Stimulated activated CD4-positive, alpha-beta T cell treated with anti-CD3 and anti-CD28 coated beads, Interleukin-12 subunit alpha, Interleukin-12 subunit beta, amount 100 ng/mL, for 4 hours (primary cell): ENCODE measurements at regions not wholly inside any gene's neighbourhood (a gene's known extent, or its start where the extent isn't known, plus 50 kb on each side); places are given as distances from the start of the nearest gene placed in this dataset.
"Not testable (repeated sequence)": the region's sequence is repeated elsewhere in the genome, so short reads cannot be mapped to it uniquely, and the experiment has no call there.

Experiments used
- DNase-seq: peaks from one replicate; pipeline ENCODE4 v3.0.0-alpha.2; 2020

GRCh38 chr11:128151780-128152179 is 435.6 kb downstream of the ETS1 start:
- no peak for DNase-seq

DNA sequence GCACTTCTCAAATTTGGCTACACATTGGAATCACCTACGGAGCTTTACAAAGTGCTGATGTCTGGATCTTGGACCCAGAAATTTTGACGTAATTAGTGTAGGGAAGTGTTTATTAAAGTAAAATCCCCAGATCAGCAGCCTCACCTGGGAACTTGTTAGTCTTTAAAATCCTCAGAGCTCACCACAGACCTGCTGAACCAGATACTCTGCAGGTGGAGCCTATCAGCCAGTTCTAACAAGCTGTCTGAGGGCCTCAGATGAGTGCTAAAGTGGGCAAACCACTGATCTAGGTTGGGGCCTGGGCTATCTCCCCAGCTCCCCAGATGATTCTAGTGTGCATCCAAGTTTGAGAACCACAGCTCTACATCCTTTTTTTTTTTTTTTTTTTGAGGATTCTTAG is 436.0 kb downstream of the ETS1 start:
- DNase-seq: no peak

GRCh38 chr11:128148208-128148607 is 439.1 kb downstream of the ETS1 start:
- no peak for DNase-seq

DNA sequence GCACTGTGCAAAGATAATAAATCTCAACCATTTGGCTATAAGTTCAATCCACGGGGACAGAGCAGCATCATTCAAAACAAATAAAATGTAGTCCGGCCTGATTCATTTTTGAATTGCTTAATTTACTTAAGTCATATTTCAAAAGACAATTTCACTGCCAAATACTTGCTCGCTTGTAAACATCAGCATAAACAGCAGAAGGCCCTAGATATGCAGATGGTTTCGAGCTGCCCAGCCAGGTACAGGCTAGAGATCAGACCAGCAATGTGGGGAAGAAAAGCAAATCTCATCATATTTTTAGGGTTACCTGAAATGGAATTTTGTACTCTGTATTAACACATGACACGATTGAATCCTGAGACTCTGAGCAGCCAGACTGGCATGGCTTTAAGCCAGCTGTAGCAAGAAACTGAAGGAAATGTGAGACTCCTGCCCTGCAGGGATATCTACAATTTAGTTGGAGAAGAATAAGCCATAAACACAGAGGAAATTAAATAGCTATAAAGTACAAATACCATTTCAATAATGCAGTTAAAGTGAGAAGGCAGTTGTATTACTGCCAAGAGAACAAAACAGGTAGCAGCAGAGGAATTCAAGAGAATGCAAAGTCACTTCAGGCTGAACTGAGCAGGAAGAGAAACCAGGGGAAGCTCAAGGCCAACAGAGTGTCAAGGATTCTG is 440.3 kb downstream of the ETS1 start:
- DNase-seq: no peak

DNA sequence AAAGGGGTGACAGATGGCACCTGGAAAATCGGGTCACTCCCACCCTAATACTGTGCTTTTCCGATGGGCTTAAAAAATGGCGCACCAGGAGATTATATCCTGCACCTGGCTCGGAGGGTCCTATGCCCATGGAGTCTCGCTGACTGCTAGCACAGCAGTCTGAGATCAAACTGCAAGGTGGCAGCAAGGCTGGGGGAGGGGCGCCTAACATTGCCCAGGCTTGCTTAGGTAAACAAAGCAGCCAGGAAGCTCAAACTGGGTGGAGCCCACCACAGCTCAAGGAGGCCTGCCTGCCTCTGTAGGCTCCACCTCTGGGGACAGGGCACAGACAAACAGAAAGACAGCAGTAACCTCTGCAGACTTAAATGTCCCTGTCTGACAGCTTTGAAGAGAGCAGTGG is 447.1 kb downstream of the ETS1 start:
- not testable (repeated sequence) for DNase-seq

DNA sequence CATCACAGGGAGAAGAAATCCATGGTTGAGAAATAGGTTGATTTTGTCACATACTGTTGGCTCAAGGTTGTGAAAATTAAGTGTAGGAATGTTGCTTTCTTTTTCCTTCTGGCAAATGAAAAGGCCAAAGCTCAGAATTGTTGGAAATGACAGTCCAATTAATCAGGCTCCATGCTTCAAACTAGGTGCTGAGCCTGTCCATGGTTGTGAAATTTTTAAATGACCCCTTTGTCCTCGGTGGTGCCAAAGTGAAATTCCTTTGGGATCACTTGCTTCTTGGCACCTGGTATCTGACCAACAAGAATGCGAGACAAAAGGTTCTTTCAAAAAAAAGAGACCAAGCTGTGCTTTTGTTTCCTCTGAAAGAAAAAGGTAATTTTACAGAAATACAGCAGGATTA is 451.9 kb downstream of the ETS1 start:
- DNase-seq: no peak

GRCh38 chr11:128133501-128133900 is 453.9 kb downstream of the ETS1 start:
- DNase-seq: no peak

DNA sequence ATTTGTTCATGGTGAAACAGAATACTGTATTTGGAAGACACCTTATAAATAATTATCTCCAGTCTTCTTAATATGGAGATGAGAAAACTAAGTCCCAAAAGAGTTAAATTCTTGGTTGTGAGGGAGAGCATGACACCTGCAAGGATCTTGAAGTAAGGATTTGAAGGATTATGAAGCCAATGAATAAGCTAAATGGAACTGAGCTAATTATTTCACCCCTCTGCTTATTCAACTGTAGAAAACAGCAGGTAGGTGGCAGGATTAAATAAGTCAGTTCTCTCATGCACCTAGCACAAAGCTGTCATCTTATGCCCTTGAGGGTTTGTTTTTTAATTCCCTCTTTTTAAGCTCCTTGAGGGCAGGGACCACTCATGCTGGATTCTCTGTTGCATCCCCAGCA is 457.3 kb downstream of the ETS1 start:
- DNase-seq: no peak

GRCh38 chr11:128125723-128126122 is 461.6 kb downstream of the ETS1 start:
- no peak for DNase-seq

DNA sequence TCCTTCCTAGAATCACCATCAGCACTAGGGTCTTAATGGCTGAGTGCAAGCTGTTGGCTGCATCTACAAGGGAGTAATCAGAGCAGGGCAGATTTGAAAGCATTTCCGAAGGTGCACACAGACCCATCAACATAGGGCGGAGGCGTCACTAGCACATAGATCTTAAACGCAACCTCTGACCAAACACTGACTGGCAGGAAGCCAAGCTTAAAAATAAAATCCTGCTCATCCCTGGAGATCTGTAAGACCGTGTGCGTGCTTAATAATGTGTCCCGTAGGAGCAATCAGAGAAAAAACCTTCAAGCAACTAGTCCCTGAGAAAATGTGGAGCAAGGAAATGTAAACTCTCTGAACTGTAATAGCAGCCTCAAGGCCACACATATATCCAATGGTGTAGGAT is 470.5 kb downstream of the ETS1 start:
- DNase-seq: no peak

- no peak for DNase-seq
Measured at GRCh38 chr11:128116447-128116846, 470.9 kb downstream of the ETS1 start.

- no peak for DNase-seq
Measured at GRCh38 chr11:128105950-128106349, 481.4 kb downstream of the ETS1 start.

- no peak for DNase-seq
Measured at GRCh38 chr11:128105511-128105910, 481.8 kb downstream of the ETS1 start.

GRCh38 chr11:128103278-128103873 is 484.0 kb downstream of the ETS1 start:
- no peak for DNase-seq

- no peak for DNase-seq
Measured at GRCh38 chr11:128098781-128099180, 488.6 kb downstream of the ETS1 start.

DNA sequence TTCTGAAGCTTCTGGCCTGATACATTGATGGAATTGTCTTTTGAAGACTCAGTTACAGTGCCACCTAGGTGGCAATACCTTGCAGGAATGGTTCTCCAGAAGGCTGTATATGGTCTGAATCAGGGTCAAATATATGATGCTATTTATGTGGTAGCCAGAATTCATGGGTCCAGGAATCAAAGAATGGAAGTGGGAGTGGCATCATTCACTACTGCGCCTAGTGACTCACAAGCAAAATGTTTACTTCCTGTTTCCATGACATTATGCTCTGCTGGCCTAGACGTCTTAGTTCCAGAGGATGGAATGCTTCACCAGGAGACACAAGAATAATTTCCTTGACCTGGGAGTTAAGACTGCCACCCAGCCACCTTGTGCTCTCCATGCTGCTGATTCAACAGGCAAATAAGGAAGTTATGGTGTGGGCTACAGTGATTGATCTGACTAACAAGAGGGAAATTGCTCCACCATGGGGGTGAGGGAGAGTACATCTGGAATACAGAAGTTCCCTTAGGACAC is 491.8 kb downstream of the ETS1 start:
- no peak for DNase-seq

GRCh38 chr11:128093689-128094088 is 493.7 kb downstream of the ETS1 start:
- DNase-seq: no peak

- no peak for DNase-seq
Measured at GRCh38 chr11:128089962-128090361, 497.4 kb downstream of the ETS1 start.

DNA sequence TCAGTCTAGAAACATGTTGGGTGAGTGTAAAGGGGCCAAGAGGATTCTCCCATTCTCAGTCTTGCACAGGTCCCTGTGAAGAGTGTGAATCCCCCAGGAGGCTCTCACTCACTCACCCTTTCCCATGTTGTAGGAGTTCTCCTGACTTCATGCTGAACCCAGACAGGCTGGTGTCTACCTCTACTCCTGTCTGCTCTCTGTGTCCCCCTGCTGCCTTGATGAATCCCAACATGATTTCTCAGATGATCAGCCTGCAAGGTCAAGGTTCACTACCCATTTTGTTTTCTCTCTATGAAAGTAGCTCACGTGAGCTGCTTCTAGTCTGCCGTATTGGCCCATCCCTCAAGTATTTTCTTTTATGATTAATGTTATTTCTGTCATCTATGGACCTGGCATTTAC is 500.6 kb downstream of the ETS1 start:
- no peak for DNase-seq

DNA sequence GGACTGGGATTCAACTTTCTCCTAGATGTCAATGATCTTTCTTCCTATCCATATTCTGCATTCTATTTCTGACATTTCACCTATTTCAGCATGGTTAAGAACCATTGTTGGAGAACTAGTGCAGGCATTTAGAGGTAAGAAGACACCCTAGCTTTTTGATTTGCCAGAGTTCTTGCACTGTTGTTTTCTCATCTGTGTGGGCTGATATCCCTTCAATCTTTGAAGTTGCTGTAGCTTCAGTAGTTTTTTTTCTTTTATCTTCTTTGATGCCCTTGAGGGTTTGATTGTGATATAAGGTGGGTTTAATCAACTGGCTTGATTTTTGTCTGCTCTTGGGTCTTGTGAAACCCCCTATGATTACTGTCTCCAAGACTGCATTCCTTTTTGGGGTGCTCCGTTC is 502.1 kb downstream of the ETS1 start:
- DNase-seq: no peak

DNA sequence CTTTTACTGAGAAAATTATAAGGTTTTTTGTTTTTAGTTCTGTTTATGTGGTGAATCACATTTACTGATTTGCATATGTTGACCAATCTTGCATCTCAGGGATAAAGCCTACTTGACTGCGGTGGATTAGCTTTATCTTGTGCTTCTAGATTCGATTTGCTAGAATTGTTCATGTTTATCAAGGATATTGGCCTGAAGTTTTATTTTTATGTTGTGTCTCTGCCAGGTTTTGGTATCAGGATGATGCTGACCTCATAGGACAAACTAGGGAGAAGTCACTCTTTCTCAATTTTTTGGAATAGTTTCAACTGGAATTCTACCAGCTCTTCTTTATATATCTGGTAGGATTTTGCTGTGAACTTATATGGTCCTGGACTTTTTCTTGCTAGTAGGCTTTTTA is 504.8 kb downstream of the ETS1 start:
- DNase-seq: no peak

- no peak for DNase-seq
Measured at GRCh38 chr11:128069665-128070064, 517.7 kb downstream of the ETS1 start.

- DNase-seq: no peak
Measured at GRCh38 chr11:128067780-128068179, 519.6 kb downstream of the ETS1 start.

DNA sequence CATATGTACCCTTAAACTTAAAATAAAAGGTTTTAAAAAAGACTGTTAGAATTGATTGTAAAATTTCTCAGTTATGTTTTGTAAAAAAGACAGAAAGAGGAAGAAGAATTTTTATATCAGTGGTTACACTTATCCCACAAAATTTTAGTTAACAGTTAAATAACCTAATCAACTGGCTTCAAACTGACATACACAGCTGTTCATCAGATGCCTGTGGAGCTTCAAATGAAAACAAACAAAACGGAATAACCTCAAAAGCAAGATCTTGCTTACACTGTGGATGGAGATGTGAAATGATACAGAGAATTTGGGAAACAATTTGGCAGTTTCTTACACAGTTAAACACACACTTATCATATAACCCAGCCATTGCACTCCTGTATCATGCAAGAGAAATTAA is 521.0 kb downstream of the ETS1 start:
- no peak for DNase-seq
